OCI-LY1 (cell line): ENCODE measurements at regions not wholly inside any gene's neighbourhood (a gene's known extent, or its start where the extent isn't known, plus 50 kb on each side); places are given as distances from the start of the nearest gene placed in this dataset.

Experiments
- CTCF ChIP-seq: fragments of 200-600 bp; sonication (generic), shearing (Covaris generic); IDR thresholded peaks from 2 replicates; pipeline ENCODE4 v1.5.1; 2017; ENCODE audit warnings: mild to moderate bottlenecking, antibody characterized with exemption, low read length, moderate library complexity, mixed read lengths
- EZH2 ChIP-seq: fragments of 200-600 bp; sonication (generic), shearing (Covaris generic); IDR thresholded peaks from 2 replicates; pipeline ENCODE4 v1.8.0; 2017; ENCODE audit warnings: borderline replicate concordance, mixed run types, mild to moderate bottlenecking, antibody characterized with exemption, low read length, moderate library complexity, mixed read lengths

- no peak for TF ChIP-seq CTCF
- no peak for TF ChIP-seq EZH2
Measured at GRCh38 chr4:145339075-145339725, 142.5 kb upstream of the SMAD1 start.
